Left lung (tissue), 4 donors: ENCODE measurements at regions not wholly inside any gene's neighbourhood (a gene's known extent, or its start where the extent isn't known, plus 50 kb on each side); places are given as distances from the start of the nearest gene placed in this dataset.

Source experiments
- ATAC-seq: fragments of 200-7000 bp; cut with Tn5 transposase; one replicate; pipeline ENCODE4 v1.9.1; 2020; ENCODE audit warnings: moderate library complexity
- DNase-seq, 4 donors: peaks; one replicate each; pipeline ENCODE4 v3.0.0-alpha.2; 2013 to 2020
- H3K27ac ChIP-seq, 2 donors: fragments of 200-600 bp; sonication (generic) in 1 of 2; one replicate each; pipeline versions ENCODE4 v1.5.0 to v1.8.0; 2020 to 2021
- H3K27me3 ChIP-seq, 2 donors: fragments of 200-600 bp; sonication (generic) in 1 of 2; one replicate each; pipeline versions ENCODE4 v1.5.0 to v1.8.0; 2020 to 2021
- H3K36me3 ChIP-seq, 2 donors: fragments of 200-600 bp; sonication (generic) in 1 of 2; one replicate each; pipeline versions ENCODE4 v1.5.0 to v1.8.0; 2020 to 2021
- H3K4me1 ChIP-seq, 2 donors: fragments of 200-600 bp; one replicate each; pipeline ENCODE4 v1.8.0; 2021
- H3K4me3 ChIP-seq, 2 donors: fragments of 200-600 bp; sonication (generic) in 1 of 2; one replicate each; pipeline versions ENCODE4 v1.5.0 to v1.8.0; 2020 to 2021; ENCODE audit warnings: mild to moderate bottlenecking in 1 of 2
- H3K9me3 ChIP-seq, 2 donors: fragments of 200-600 bp; sonication (generic) in 1 of 2; one replicate each; pipeline versions ENCODE4 v1.5.0 to v1.8.0; 2020 to 2021
- intact Hi-C, 2 donors: fragments of 100-400 bp; cut with DNase I; formaldehyde crosslinking; loops; one replicate each; pipeline versions ENCODE4 v1.11.2 to v1.14.2; 2022
- TF ChIP-seq, protein P1 (sequence below), 2 donors: fragments of 200-600 bp; sonication (generic) in 1 of 2; IDR thresholded peaks; one replicate each; pipeline versions ENCODE4 v1.5.0 to v1.8.0; 2021; ENCODE audit warnings: antibody characterized with exemption in 2 of 2
- donor health status: DM: no; HTN: yes; CAD: no.
- donor health status: DM: no; HTN: no; CAD: no.

DNA sequence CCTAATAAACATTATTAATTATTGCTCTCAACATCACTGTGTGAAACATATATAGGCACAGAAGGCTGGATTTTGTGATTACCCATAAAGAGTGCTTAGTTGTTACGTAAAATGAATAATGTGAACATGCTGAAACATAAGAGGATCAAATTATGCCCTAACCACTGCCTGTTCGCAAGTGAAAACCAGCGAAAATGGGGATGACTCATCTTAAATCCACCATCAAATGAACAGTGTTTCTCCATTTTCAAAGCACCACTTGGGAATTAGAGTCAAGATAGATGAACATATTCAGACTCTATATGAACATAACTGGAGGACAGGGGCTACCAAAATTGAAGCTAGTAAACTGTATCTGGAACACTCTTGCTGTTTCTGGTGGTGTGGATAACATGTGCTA is 386.2 kb downstream of the HHIPL2 start:
- no peaks in the 10 kb centered on the region for H3K4me1 ChIP-seq
- intact Hi-C loops: no loop called here

GRCh38 chr1:222157612-222158011 is 390.3 kb downstream of the HHIPL2 start:
- no peak overlapping the region for H3K4me3 ChIP-seq
- ATAC-seq: no peak
- no peaks in the 10 kb centered on the region for H3K36me3 ChIP-seq
- H3K27me3 ChIP-seq: no peaks in the 10 kb centered on the region
- TF ChIP-seq, protein P1, sequence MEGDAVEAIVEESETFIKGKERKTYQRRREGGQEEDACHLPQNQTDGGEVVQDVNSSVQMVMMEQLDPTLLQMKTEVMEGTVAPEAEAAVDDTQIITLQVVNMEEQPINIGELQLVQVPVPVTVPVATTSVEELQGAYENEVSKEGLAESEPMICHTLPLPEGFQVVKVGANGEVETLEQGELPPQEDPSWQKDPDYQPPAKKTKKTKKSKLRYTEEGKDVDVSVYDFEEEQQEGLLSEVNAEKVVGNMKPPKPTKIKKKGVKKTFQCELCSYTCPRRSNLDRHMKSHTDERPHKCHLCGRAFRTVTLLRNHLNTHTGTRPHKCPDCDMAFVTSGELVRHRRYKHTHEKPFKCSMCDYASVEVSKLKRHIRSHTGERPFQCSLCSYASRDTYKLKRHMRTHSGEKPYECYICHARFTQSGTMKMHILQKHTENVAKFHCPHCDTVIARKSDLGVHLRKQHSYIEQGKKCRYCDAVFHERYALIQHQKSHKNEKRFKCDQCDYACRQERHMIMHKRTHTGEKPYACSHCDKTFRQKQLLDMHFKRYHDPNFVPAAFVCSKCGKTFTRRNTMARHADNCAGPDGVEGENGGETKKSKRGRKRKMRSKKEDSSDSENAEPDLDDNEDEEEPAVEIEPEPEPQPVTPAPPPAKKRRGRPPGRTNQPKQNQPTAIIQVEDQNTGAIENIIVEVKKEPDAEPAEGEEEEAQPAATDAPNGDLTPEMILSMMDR (IDR thresholded peaks at IDR 0.05): no peak
- DNase-seq: no peak
- peaks cover 0 to 19% of the 10 kb centered on the region in 2 donors for H3K9me3 ChIP-seq
- intact Hi-C loops: no loop called here
- no peak overlapping the region for H3K27ac ChIP-seq
- H3K4me1 ChIP-seq: no peaks in the 10 kb centered on the region

More for the DNA sequence above, 386.2 kb downstream of the HHIPL2 start:
- H3K9me3 ChIP-seq: peaks cover 0 to 19% of the 10 kb centered on the region in 2 donors
- no peak overlapping the region for H3K4me3 ChIP-seq
- DNase-seq: no peak
- TF ChIP-seq, protein P1 (IDR thresholded peaks at IDR 0.05): no peak
- no peak overlapping the region for H3K27ac ChIP-seq
- no peak for ATAC-seq
- no peaks in the 10 kb centered on the region for H3K27me3 ChIP-seq
- no peaks in the 10 kb centered on the region for H3K36me3 ChIP-seq

DNA sequence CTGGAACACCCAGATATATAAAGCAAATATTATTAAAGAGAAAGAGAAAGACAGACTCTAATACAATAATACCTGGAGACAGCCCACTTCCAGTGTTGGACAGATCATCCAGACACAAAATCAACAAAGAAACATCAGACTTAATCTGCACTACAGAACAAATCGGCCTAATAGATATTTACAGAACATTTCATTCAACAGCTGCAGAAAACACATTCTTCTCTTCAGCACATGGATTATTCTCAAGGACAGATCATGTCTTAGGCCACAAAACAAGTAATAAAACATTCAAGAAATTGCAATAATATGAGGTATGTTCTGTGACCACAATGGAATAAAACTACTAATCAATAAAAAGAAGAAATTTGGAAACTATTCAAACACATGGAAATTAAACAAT is 398.3 kb upstream of the DUSP10 start:
- intact Hi-C loops: no loop called here
- H3K27me3 ChIP-seq: no peaks in the 10 kb centered on the region
- ATAC-seq: no peak

DNA sequence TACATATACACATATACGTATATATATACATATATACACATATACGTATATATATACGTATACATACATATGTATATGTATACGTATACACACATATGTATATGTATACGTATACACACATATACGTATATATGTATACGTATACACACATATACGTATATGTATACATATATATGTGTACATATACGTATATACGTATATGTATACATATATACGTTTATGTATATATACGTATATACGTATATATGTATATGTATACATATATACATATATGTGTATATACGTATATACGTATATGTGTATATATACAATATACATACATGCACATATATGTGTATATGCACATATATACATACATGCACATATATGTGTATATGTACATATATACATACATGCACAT is 396.2 kb upstream of the DUSP10 start:
- TF ChIP-seq, protein P1 (IDR thresholded peaks at IDR 0.05): no peak
- no peaks in the 10 kb centered on the region for H3K27me3 ChIP-seq
- ATAC-seq (no peak), DNase-seq (no peak)
- intact Hi-C loops: no loop called here
- no peaks in the 10 kb centered on the region for H3K4me1 ChIP-seq
- no peak overlapping the region for H3K4me3 ChIP-seq
- H3K27ac ChIP-seq: no peak overlapping the region
- H3K36me3 ChIP-seq: no peaks in the 10 kb centered on the region
- peaks cover 0 to 10% of the 10 kb centered on the region in 2 donors for H3K9me3 ChIP-seq

More for the DNA sequence above, 398.3 kb upstream of the DUSP10 start:
- TF ChIP-seq, protein P1 (IDR thresholded peaks at IDR 0.05): no peak
- no peaks in the 10 kb centered on the region for H3K4me1 ChIP-seq
- H3K4me3 ChIP-seq: no peak overlapping the region
- no peak overlapping the region for H3K27ac ChIP-seq
- no peaks in the 10 kb centered on the region for H3K36me3 ChIP-seq
- H3K9me3 ChIP-seq: no peaks in the 10 kb centered on the region
- no peak for DNase-seq

- ATAC-seq: no peak
- TF ChIP-seq, protein P1 (IDR thresholded peaks at IDR 0.05): no peak
- peaks cover 0 to 10% of the 10 kb centered on the region in 2 donors for H3K9me3 ChIP-seq
- no peaks in the 10 kb centered on the region for H3K27me3 ChIP-seq
- H3K36me3 ChIP-seq: no peaks in the 10 kb centered on the region
- no peak overlapping the region for H3K27ac ChIP-seq
- H3K4me3 ChIP-seq: no peak overlapping the region
- H3K4me1 ChIP-seq: no peaks in the 10 kb centered on the region
- DNase-seq: no peak
- intact Hi-C loops: no loop called here
Observed at GRCh38 chr1:222136869-222137268, 395.0 kb upstream of the DUSP10 start.
